T-helper 17 cell (primary cell): ENCODE measurements at regions not wholly inside any gene's neighbourhood (a gene's known extent, or its start where the extent isn't known, plus 50 kb on each side); places are given as distances from the start of the nearest gene placed in this dataset.
"Not testable (repeated sequence)": the region's sequence is repeated elsewhere in the genome, so short reads cannot be mapped to it uniquely, and the experiment has no call there.

ENCODE experiments used
- ATAC-seq: fragments of 150-1000 bp; cut with Tn5 transposase; 2 replicates; pipeline ENCODE4 v1.10.0; 2021; ENCODE audit warnings: mild to moderate bottlenecking, moderate library complexity
- DNase-seq, 3 donors: peaks; one replicate each; pipeline versions ENCODE4 v3.0.0 to v3.0.0-alpha.2; 2020 to 2021
- H3K9me3 ChIP-seq: one replicate; pipeline ENCODE4 v1.7.0; 2013; ENCODE audit warnings: low read length, mild to moderate bottlenecking; ENCODE audit not compliant: control insufficient read depth, poor library complexity, severe bottlenecking
- H3K27ac Mint-ChIP-seq: one replicate; pipeline ENCODE4 v1.8.0; 2022; ENCODE audit warnings: mild to moderate bottlenecking, moderate library complexity, mixed read lengths
- H3K27me3 Mint-ChIP-seq: one replicate; pipeline ENCODE4 v1.8.0; 2022; ENCODE audit warnings: mixed read lengths
- H3K36me3 Mint-ChIP-seq: one replicate; pipeline ENCODE4 v1.8.0; 2022; ENCODE audit warnings: low read depth, mixed read lengths
- H3K4me1 Mint-ChIP-seq: one replicate; pipeline ENCODE4 v1.8.0; 2022; ENCODE audit warnings: mild to moderate bottlenecking, mixed read lengths
- H3K4me3 Mint-ChIP-seq: one replicate; pipeline ENCODE4 v1.8.0; 2022; ENCODE audit warnings: mild to moderate bottlenecking, moderate library complexity, mixed read lengths

GRCh38 chr19:28153123-28153522 lies 1059.8 kb downstream of the UQCRFS1 start:
- H3K9me3 ChIP-seq: no peaks in the 10 kb centered on the region
- no peak overlapping the region for H3K4me3 Mint-ChIP-seq
- DNase-seq (no peak), ATAC-seq (no peak)
- H3K36me3 Mint-ChIP-seq: no peaks in the 10 kb centered on the region
- H3K27me3 Mint-ChIP-seq: no peaks in the 10 kb centered on the region
- H3K4me1 Mint-ChIP-seq: no peaks in the 10 kb centered on the region
- H3K27ac Mint-ChIP-seq: no peak overlapping the region

GRCh38 chr19:28152195-28152594 lies 1060.8 kb downstream of the UQCRFS1 start:
- no peak for ATAC-seq
- H3K4me1 Mint-ChIP-seq: no peaks in the 10 kb centered on the region
- no peaks in the 10 kb centered on the region for H3K36me3 Mint-ChIP-seq
- no peak for DNase-seq
- H3K27ac Mint-ChIP-seq: no peak overlapping the region
- H3K9me3 ChIP-seq: no peaks in the 10 kb centered on the region
- no peak overlapping the region for H3K4me3 Mint-ChIP-seq
- H3K27me3 Mint-ChIP-seq: no peaks in the 10 kb centered on the region

GRCh38 chr19:28150129-28150528 lies 1062.8 kb downstream of the UQCRFS1 start:
- no peaks in the 10 kb centered on the region for H3K9me3 ChIP-seq
- Mint-ChIP-seq H3K27me3 (no peaks in the 10 kb centered on the region), H3K4me1 (no peaks in the 10 kb centered on the region), H3K4me3 (no peak overlapping the region), H3K36me3 (no peaks in the 10 kb centered on the region), H3K27ac (no peak overlapping the region)
- no peak for DNase-seq
- no peak for ATAC-seq

- H3K27ac Mint-ChIP-seq: no peak overlapping the region
- no peak overlapping the region for H3K4me3 Mint-ChIP-seq
- no peaks in the 10 kb centered on the region for H3K36me3 Mint-ChIP-seq
- H3K27me3 Mint-ChIP-seq: no peaks in the 10 kb centered on the region
- ATAC-seq (no peak), DNase-seq (no peak)
- H3K9me3 ChIP-seq: no peaks in the 10 kb centered on the region
- no peaks in the 10 kb centered on the region for H3K4me1 Mint-ChIP-seq
These were observed 1064.4 kb downstream of the UQCRFS1 start for GRCh38 chr19:28148554-28148953.

GRCh38 chr19:28142258-28142657 lies 1070.7 kb downstream of the UQCRFS1 start:
- Mint-ChIP-seq H3K4me1 (no peaks in the 10 kb centered on the region), H3K36me3 (no peaks in the 10 kb centered on the region)
- no peaks in the 10 kb centered on the region for H3K9me3 ChIP-seq

GRCh38 chr19:28140201-28140600 lies 1072.8 kb downstream of the UQCRFS1 start:
- H3K36me3 Mint-ChIP-seq: no peaks in the 10 kb centered on the region
- no peak overlapping the region for H3K27ac Mint-ChIP-seq
- H3K4me3 Mint-ChIP-seq: no peak overlapping the region
- no peaks in the 10 kb centered on the region for H3K27me3 Mint-ChIP-seq
- H3K4me1 Mint-ChIP-seq: no peaks in the 10 kb centered on the region
- DNase-seq (no peak), ATAC-seq (no peak)
- H3K9me3 ChIP-seq: no peaks in the 10 kb centered on the region

More at GRCh38 chr19:28142258-28142657, 1070.7 kb downstream of the UQCRFS1 start:
- Mint-ChIP-seq H3K27me3 (no peaks in the 10 kb centered on the region), H3K4me3 (no peak overlapping the region), H3K27ac (no peak overlapping the region)
- ATAC-seq (no peak), DNase-seq (no peak)

- no peak for DNase-seq
These were observed 1075.2 kb downstream of the UQCRFS1 start for GRCh38 chr19:28137772-28138171.

GRCh38 chr19:28136796-28137195 lies 1076.2 kb downstream of the UQCRFS1 start:
- no peaks in the 10 kb centered on the region for H3K27me3 Mint-ChIP-seq
- no peak for DNase-seq

More at GRCh38 chr19:28137772-28138171, 1075.2 kb downstream of the UQCRFS1 start:
- no peak for ATAC-seq
- Mint-ChIP-seq H3K4me3 (no peak overlapping the region), H3K27me3 (no peaks in the 10 kb centered on the region), H3K27ac (no peak overlapping the region), H3K36me3 (no peaks in the 10 kb centered on the region), H3K4me1 (no peaks in the 10 kb centered on the region)
- H3K9me3 ChIP-seq: no peaks in the 10 kb centered on the region

GRCh38 chr19:28135825-28136224 lies 1077.1 kb downstream of the UQCRFS1 start:
- DNase-seq: no peak
- Mint-ChIP-seq H3K27me3 (no peaks in the 10 kb centered on the region), H3K27ac (no peak overlapping the region), H3K4me3 (no peak overlapping the region), H3K4me1 (no peaks in the 10 kb centered on the region), H3K36me3 (no peaks in the 10 kb centered on the region)
- ATAC-seq: no peak
- H3K9me3 ChIP-seq: no peaks in the 10 kb centered on the region

More at GRCh38 chr19:28136796-28137195, 1076.2 kb downstream of the UQCRFS1 start:
- Mint-ChIP-seq H3K27ac (no peak overlapping the region), H3K4me3 (no peak overlapping the region), H3K4me1 (no peaks in the 10 kb centered on the region), H3K36me3 (no peaks in the 10 kb centered on the region)
- no peaks in the 10 kb centered on the region for H3K9me3 ChIP-seq
- ATAC-seq: no peak

- ATAC-seq (no peak), DNase-seq (no peak)
- H3K9me3 ChIP-seq: no peaks in the 10 kb centered on the region
- Mint-ChIP-seq H3K27me3 (no peaks in the 10 kb centered on the region), H3K27ac (no peak overlapping the region), H3K4me3 (no peak overlapping the region), H3K4me1 (no peaks in the 10 kb centered on the region), H3K36me3 (no peaks in the 10 kb centered on the region)
These were observed 1078.6 kb downstream of the UQCRFS1 start for GRCh38 chr19:28134311-28134710.

GRCh38 chr19:28130881-28131280 lies 1082.1 kb downstream of the UQCRFS1 start:
- not testable (repeated sequence) for H3K4me3 Mint-ChIP-seq, H3K27me3 Mint-ChIP-seq, H3K4me1 Mint-ChIP-seq, H3K27ac Mint-ChIP-seq, ATAC-seq, H3K36me3 Mint-ChIP-seq, H3K9me3 ChIP-seq, DNase-seq

- H3K4me3 Mint-ChIP-seq: no peak overlapping the region
- peaks cover 2% of the 10 kb centered on the region for H3K9me3 ChIP-seq
- no peak overlapping the region for H3K27ac Mint-ChIP-seq
- no peaks in the 10 kb centered on the region for H3K4me1 Mint-ChIP-seq
- H3K27me3 Mint-ChIP-seq: no peaks in the 10 kb centered on the region
- DNase-seq (no peak), ATAC-seq (no peak)
- H3K36me3 Mint-ChIP-seq: no peaks in the 10 kb centered on the region
These were observed 1082.9 kb downstream of the UQCRFS1 start for GRCh38 chr19:28130066-28130511.

GRCh38 chr19:28128341-28128740 lies 1084.6 kb downstream of the UQCRFS1 start:
- Mint-ChIP-seq H3K27me3 (no peaks in the 10 kb centered on the region), H3K4me3 (no peak overlapping the region), H3K27ac (no peak overlapping the region), H3K4me1 (no peaks in the 10 kb centered on the region), H3K36me3 (no peaks in the 10 kb centered on the region)
- DNase-seq (no peak), ATAC-seq (no peak)
- H3K9me3 ChIP-seq: peaks cover 2% of the 10 kb centered on the region

- DNase-seq: no peak
- no peaks in the 10 kb centered on the region for H3K4me1 Mint-ChIP-seq
- no peak overlapping the region for H3K4me3 Mint-ChIP-seq
- H3K27me3 Mint-ChIP-seq: no peaks in the 10 kb centered on the region
- H3K36me3 Mint-ChIP-seq: no peaks in the 10 kb centered on the region
- ATAC-seq: no peak
- H3K27ac Mint-ChIP-seq: no peak overlapping the region
- peaks cover 2% of the 10 kb centered on the region for H3K9me3 ChIP-seq
These were observed 1086.6 kb downstream of the UQCRFS1 start for GRCh38 chr19:28126135-28126898.
